ENCODE measurements at regions not wholly inside any gene's neighbourhood (a gene's known extent, or its start where the extent isn't known, plus 50 kb on each side); places are given as distances from the start of the nearest gene placed in this dataset.
A peak's percentile ranks its signal among the peaks of the same experiment; 100 is the strongest.
"Not testable (repeated sequence)": the region's sequence is repeated elsewhere in the genome, so short reads cannot be mapped to it uniquely, and the experiment has no call there.

DNA sequence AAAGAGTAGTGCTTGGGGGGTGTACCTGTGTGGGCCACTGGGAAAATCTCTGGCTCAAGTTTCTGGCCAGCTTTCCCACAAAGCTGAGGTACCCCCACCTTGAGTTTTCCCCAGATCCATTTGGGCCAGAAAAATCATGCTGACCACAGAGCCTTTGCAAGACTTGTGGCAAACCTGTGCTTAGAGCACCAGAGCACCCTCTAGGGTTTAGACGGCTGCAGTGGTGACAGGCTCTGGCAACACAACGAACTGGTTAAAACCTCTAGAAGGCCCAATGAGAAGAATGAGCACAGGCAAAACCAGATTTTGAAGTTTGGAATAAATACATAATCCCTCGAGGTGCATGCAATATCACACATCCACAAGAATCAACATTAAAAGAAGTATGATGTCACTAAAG, 290.7 kb upstream of the FOLH1 start:
- TF ChIP-seq POLR2A (IDR thresholded peaks at IDR 0.05) = no peak
- TF ChIP-seq, protein P1, sequence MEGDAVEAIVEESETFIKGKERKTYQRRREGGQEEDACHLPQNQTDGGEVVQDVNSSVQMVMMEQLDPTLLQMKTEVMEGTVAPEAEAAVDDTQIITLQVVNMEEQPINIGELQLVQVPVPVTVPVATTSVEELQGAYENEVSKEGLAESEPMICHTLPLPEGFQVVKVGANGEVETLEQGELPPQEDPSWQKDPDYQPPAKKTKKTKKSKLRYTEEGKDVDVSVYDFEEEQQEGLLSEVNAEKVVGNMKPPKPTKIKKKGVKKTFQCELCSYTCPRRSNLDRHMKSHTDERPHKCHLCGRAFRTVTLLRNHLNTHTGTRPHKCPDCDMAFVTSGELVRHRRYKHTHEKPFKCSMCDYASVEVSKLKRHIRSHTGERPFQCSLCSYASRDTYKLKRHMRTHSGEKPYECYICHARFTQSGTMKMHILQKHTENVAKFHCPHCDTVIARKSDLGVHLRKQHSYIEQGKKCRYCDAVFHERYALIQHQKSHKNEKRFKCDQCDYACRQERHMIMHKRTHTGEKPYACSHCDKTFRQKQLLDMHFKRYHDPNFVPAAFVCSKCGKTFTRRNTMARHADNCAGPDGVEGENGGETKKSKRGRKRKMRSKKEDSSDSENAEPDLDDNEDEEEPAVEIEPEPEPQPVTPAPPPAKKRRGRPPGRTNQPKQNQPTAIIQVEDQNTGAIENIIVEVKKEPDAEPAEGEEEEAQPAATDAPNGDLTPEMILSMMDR (IDR thresholded peaks at IDR 0.05) = no peak
- TF ChIP-seq EP300 (IDR thresholded peaks at IDR 0.05) = no peak
- no peak for TF ChIP-seq POLR2AphosphoS5 (IDR thresholded peaks at IDR 0.05)
- Histone ChIP-seq H3K9me3 (no peaks in the 10 kb centered on the region), H3K36me3 (no peaks in the 10 kb centered on the region), H3K4me3 (no peak overlapping the region), H3K4me1 (no peaks in the 10 kb centered on the region), H3K27ac (no peak overlapping the region), H3K27me3 (peaks cover 0 to 2% (median 0%) of the 10 kb centered on the region in 3 donors)
- intact Hi-C loops (cut with DNase I) = no loop called here
- DNase-seq = no peak
- WGBS, 2 donors = 65 to 78% methylated on average over 3 of the region's 3 CpGs

DNA sequence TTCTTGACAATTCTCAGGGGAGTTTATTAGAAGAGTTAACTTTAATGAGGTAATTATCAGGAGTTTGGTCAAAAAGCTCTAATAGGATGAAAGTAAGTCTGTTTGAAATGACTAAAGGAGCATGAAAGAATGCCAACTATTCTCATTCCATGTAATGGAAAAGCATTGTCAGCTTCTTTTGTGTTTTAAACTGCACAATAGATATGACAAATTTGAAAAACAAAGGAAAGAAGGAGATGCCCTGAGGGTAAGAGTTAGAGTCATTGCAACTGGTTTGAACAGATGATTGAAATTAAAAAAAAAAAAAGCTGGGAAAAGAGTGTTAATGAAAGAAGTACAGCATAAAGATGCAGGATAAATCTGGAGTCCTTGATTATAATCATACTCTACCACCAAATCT, 296.8 kb upstream of the FOLH1 start:
- intact Hi-C loops (cut with DNase I) = no loop called here

DNA sequence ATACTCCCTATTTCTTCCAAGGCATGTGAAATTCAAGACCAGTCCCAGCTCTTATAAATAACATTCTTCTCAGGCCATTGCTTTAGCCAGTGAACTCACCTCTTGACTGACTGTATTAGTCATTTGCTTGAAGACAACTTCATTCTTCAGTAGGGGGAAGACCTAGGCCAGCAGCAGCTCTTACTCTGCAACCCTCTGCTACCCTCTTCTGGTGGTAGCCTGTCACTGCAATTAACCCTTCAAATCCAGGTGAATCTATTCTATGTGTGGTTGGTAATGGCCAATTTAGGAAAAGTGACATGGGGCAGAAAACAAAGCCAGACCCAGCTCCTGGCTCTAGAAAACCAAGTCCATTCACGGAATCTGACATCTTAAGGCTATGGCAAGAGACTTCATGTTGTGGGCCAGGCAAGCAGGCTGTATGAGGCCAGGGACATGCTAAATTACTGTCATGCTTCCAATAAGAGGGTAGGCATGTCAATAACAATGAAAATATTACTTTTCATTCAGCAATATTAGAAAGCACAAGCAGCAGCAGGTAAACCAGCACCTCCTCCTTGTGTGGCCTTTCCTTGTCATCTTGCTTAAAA, 317.9 kb upstream of the FOLH1 start:
- H3K27ac ChIP-seq; H3K4me1 ChIP-seq; DNase-seq; H3K27me3 ChIP-seq; H3K4me3 ChIP-seq; H3K36me3 ChIP-seq; H3K9me3 ChIP-seq; intact Hi-C loops (cut with DNase I): not testable (repeated sequence)
- TF ChIP-seq, protein P1 (IDR thresholded peaks at IDR 0.05) = peak in 2 of 4 experiments; percentile 26 to 46
- WGBS, 2 donors = 16 to 17% methylated on average over 1 of the region's 1 CpG

More for the DNA sequence above, 296.8 kb upstream of the FOLH1 start:
- DNase-seq = no peak
- Histone ChIP-seq H3K27me3 (no peaks in the 10 kb centered on the region), H3K4me3 (no peak overlapping the region), H3K36me3 (no peaks in the 10 kb centered on the region), H3K27ac (no peak overlapping the region), H3K9me3 (no peaks in the 10 kb centered on the region), H3K4me1 (no peaks in the 10 kb centered on the region)
- TF ChIP-seq POLR2AphosphoS5 (IDR thresholded peaks at IDR 0.05) (no peak), POLR2A (IDR thresholded peaks at IDR 0.05) (no peak), EP300 (IDR thresholded peaks at IDR 0.05) (no peak)
- TF ChIP-seq, protein P1 (IDR thresholded peaks at IDR 0.05) = no peak

DNA sequence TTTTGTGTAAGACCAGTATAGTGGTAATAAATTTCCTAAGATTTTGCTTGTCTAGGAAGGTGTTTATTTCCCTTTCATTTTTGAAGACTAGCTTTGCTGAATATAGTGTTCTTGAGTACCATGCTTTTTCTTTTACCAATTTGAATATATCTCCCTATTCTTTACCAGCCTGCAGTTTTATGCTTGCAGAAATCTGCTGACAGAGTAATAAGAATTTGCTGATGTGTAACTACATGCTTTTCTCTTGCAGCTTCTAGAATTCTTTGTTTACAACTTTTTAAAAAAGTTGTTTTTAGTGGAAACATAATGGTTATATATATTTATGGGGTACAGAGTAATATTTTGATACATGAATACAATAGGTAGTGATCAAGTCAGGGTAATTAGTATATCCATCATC, 324.8 kb upstream of the FOLH1 start:
- no peaks in the 10 kb centered on the region for H3K36me3 ChIP-seq
- no peak overlapping the region for H3K4me3 ChIP-seq
- no peak overlapping the region for H3K27ac ChIP-seq
- no peak for TF ChIP-seq EP300 (IDR thresholded peaks at IDR 0.05)
- TF ChIP-seq POLR2AphosphoS5 (IDR thresholded peaks at IDR 0.05) = no peak
- no peak for TF ChIP-seq POLR2A (IDR thresholded peaks at IDR 0.05)
- TF ChIP-seq, protein P1 (IDR thresholded peaks at IDR 0.05) = no peak
- no peaks in the 10 kb centered on the region for H3K27me3 ChIP-seq
- no peak for DNase-seq
- intact Hi-C loops (cut with DNase I) = no loop called here
- no peaks in the 10 kb centered on the region for H3K4me1 ChIP-seq
- H3K9me3 ChIP-seq = no peaks in the 10 kb centered on the region

DNA sequence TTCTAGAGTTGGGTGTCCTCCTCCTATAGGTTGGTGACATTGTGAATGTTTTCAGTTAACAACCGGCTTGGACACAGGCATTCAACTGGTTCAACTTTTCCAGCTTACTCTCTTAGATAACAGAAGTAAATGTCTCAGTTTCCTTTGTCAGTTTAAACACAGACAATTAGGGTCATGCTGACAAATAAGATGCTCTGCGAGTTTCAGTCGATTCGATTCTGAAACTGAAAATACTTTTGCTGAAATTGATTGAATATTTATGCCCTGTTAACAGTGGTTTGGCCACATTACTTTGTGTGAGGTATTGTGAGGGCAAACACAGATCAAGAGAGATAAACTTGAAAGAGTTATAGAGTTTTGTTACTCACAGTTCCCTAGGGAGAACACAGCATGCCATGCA, 330.5 kb upstream of the FOLH1 start:
- WGBS, 2 donors = 83 to 87% methylated on average over 4 of the region's 4 CpGs
- H3K36me3 ChIP-seq; DNase-seq; H3K4me1 ChIP-seq; intact Hi-C loops (cut with DNase I); H3K9me3 ChIP-seq; H3K4me3 ChIP-seq; H3K27ac ChIP-seq; H3K27me3 ChIP-seq: not testable (repeated sequence)

DNA sequence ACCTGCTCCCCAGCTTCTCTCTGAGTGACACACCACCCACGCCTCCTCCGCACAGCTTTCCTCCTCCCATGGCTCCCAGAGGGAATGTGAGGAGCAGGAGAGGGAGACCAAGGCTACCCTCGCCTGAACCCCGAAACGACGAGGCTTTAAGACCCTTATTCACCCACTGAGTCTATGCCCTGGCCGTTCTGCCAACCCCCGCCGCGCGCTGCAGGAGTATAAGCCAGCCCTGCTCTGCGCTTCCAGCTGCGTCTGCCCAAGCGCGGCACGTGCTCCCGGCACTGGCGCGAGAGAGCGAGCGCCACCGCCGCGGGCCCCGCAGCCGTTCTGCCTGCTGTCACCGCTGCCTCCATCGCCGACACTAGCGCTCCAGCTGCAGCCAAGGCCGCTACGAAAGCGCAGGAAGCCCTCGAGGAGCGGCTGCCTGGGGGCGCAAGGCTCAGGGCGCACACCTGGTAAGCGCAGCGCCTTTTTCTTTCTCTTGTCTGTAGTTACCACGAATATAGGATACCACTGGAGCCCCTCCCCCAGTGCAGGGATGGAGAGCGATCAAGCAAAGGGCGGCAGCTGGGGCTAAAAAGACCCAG, 350.0 kb upstream of the FOLH1 start:
- H3K27me3 ChIP-seq; H3K9me3 ChIP-seq; DNase-seq; H3K27ac ChIP-seq; H3K4me1 ChIP-seq; H3K4me3 ChIP-seq; intact Hi-C loops (cut with DNase I); H3K36me3 ChIP-seq: not testable (repeated sequence)
- 16 to 51% methylated on average over 42 of the region's 42 CpGs for WGBS, 2 donors

DNA sequence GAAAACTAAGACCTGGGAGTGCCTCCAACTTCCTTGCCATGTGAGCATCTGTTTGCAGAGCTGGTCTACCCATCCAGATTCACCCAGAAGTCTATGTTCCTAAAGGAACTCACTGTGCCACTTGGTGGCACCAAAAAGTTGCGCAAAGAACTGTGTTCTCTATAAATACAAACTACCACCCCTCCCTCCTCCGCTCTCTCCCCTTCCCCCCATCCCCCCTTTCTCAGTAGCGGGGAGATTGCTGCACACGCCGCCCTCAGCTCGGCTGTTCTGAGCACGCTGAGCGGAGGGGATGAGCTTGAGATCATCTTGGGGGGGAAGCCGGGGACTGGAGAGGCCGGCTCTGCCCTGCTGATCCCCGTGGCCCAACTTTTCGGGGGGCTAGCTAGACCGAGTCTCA, 352.2 kb upstream of the FOLH1 start:
- 22 to 32% methylated on average over 13 of the region's 13 CpGs for WGBS, 2 donors

DNA sequence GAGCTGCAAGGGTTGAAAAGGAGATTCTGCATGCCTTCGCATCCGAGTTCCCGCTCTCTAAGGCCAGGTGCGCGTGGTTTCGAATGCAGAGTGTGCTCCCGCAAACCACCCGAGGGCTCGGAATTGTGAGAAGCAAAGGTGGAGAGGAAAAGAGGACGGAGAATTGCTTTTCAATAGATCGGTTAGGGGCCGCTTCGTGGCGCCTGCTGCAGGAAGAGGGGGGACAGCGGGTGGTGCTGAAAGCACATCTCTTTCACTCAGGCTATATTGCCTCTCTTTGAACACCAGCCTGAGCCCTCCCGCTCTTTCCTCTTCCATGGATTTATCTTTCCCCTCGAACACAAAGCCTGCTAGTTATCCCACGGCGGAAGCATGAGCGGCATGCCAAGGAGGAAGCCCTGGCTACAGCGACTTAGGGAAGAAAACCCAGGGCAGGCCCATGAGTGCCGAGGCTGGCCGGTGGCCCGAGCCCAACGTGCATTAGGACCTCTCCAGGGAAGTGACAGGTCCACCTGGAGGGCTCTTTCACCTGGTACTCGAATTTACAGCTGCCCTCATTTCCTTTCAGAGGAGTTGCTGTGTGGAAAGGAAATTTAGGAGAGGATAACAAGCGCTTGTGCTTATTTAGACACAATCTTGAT, 353.0 kb upstream of the FOLH1 start:
- H3K27ac ChIP-seq; H3K4me1 ChIP-seq; H3K4me3 ChIP-seq; DNase-seq; H3K36me3 ChIP-seq; H3K9me3 ChIP-seq; intact Hi-C loops (cut with DNase I); H3K27me3 ChIP-seq: not testable (repeated sequence)
- 19 to 34% methylated on average over 26 of the region's 27 CpGs for WGBS, 2 donors

More for the DNA sequence above, 352.2 kb upstream of the FOLH1 start:
- intact Hi-C loops (cut with DNase I); H3K4me1 ChIP-seq; H3K36me3 ChIP-seq; H3K27ac ChIP-seq; H3K4me3 ChIP-seq; H3K9me3 ChIP-seq; H3K27me3 ChIP-seq; DNase-seq: not testable (repeated sequence)
